ENCODE measurements at regions not wholly inside any gene's neighbourhood (a gene's known extent, or its start where the extent isn't known, plus 50 kb on each side); places are given as distances from the start of the nearest gene placed in this dataset.

DNA sequence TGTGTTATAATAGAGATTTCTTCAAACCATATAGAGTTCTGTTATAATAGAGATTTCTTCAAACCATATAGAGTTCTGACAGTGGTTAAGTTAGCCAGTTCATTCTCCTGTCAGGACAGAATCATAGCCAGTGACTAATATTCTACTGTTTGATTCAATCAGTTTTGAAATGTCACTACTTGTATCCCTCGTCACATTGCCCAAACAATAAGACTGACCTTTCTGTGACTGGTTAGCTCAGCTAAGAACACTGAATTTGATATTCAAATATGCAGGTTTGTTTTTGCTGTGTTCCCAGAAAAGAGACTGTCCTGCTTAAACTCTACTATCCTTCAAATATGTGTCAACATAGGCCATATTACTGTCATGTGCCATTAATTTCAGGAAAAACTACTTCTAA lies 74.4 kb downstream of the ALG10B start:
- TF ChIP-seq, protein P1, sequence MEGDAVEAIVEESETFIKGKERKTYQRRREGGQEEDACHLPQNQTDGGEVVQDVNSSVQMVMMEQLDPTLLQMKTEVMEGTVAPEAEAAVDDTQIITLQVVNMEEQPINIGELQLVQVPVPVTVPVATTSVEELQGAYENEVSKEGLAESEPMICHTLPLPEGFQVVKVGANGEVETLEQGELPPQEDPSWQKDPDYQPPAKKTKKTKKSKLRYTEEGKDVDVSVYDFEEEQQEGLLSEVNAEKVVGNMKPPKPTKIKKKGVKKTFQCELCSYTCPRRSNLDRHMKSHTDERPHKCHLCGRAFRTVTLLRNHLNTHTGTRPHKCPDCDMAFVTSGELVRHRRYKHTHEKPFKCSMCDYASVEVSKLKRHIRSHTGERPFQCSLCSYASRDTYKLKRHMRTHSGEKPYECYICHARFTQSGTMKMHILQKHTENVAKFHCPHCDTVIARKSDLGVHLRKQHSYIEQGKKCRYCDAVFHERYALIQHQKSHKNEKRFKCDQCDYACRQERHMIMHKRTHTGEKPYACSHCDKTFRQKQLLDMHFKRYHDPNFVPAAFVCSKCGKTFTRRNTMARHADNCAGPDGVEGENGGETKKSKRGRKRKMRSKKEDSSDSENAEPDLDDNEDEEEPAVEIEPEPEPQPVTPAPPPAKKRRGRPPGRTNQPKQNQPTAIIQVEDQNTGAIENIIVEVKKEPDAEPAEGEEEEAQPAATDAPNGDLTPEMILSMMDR (IDR thresholded peaks at IDR 0.05): no peak
- TF ChIP-seq POLR2A (IDR thresholded peaks at IDR 0.05): no peak
